ENCODE measurements at regions not wholly inside any gene's neighbourhood (a gene's known extent, or its start where the extent isn't known, plus 50 kb on each side); places are given as distances from the start of the nearest gene placed in this dataset.

DNA sequence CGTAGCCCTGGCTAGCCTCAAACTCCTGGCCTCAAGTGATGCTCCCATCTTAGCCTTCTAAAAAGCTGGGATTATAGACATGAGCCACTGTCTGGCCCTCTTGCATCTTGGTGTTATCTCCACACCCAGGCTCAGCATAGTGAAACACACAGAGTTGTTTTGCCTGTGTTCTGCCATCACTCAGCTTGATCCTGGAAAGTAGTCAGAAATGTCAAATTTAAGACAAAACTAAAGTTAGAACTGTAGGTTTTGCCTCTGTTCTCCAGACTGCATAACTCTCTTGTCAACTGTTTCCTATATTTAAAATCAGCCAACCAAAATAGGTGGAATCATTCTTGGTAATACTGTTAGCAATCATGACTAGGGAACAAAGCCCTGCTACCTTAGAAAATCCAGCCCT, 72.1 kb upstream of the GULP1 start:
- DNase-seq = no peak
- H3K27me3 ChIP-seq = no peaks in the 10 kb centered on the region
- no peak overlapping the region for H3K27ac ChIP-seq
- H3K4me1 ChIP-seq = no peaks in the 10 kb centered on the region
- no peaks in the 10 kb centered on the region for H3K9me3 ChIP-seq
- no peaks in the 10 kb centered on the region for H3K36me3 ChIP-seq
- intact Hi-C loops (cut with DNase I) = no loop called here
- no peak for ATAC-seq
- no peak overlapping the region for H3K4me3 ChIP-seq
- TF ChIP-seq, protein P1, sequence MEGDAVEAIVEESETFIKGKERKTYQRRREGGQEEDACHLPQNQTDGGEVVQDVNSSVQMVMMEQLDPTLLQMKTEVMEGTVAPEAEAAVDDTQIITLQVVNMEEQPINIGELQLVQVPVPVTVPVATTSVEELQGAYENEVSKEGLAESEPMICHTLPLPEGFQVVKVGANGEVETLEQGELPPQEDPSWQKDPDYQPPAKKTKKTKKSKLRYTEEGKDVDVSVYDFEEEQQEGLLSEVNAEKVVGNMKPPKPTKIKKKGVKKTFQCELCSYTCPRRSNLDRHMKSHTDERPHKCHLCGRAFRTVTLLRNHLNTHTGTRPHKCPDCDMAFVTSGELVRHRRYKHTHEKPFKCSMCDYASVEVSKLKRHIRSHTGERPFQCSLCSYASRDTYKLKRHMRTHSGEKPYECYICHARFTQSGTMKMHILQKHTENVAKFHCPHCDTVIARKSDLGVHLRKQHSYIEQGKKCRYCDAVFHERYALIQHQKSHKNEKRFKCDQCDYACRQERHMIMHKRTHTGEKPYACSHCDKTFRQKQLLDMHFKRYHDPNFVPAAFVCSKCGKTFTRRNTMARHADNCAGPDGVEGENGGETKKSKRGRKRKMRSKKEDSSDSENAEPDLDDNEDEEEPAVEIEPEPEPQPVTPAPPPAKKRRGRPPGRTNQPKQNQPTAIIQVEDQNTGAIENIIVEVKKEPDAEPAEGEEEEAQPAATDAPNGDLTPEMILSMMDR (IDR thresholded peaks at IDR 0.05) = no peak
- TF ChIP-seq POLR2A (IDR thresholded peaks at IDR 0.05) = no peak
- 87 to 98% (median 93%) methylated on average over 1 of the region's 1 CpG for WGBS, 4 donors

DNA sequence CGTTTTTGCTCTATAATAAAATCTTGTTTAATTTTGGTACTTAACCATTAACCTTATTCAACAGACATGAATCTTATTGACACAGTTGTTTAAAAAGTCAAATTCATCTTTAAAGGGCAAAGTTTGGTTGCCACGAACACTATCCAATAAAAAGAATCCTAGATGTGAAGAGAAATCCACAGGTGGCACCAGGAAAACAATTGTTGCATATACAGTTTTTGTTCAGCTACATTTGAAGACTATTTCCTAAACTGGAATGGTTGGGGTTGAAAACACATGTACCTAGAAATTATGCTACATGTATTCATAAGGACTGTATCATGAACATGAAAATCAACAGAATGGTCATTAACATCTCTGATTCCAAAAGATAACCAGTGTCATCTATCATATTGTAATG, 71.1 kb upstream of the GULP1 start:
- H3K4me3 ChIP-seq = no peak overlapping the region
- no peaks in the 10 kb centered on the region for H3K36me3 ChIP-seq
- WGBS, 4 donors = 93 to 95% (median 95%) methylated on average over 2 of the region's 2 CpGs
- H3K9me3 ChIP-seq = peaks cover 0 to 4% (median 0%) of the 10 kb centered on the region in 12 donors
- intact Hi-C loops (cut with DNase I) = no loop called here
- TF ChIP-seq POLR2A (IDR thresholded peaks at IDR 0.05) = no peak
- TF ChIP-seq, protein P1 (IDR thresholded peaks at IDR 0.05) = no peak
- H3K27me3 ChIP-seq = no peaks in the 10 kb centered on the region
- no peak overlapping the region for H3K27ac ChIP-seq
- H3K4me1 ChIP-seq = no peaks in the 10 kb centered on the region
- ATAC-seq = no peak
- no peak for DNase-seq

DNA sequence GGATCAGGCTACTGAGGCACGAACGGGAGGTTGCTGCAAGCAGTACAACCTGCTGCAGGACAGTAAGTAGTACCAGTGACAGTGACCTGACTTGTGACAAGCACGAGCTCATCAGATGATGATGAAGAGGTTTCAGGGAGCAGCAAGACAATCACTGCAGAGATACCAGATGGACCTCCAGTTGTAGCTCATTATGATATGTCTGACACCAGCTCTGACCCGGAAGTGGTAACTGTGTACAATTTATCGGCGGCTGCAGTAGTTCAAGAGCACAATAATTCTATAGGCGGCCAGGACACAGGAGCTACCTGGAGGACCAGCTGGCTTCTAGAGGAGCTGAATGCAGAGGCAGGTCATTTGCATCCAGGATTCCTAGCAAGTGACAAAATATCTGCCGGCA, 64.0 kb upstream of the GULP1 start:
- Histone ChIP-seq H3K4me3 (no peak overlapping the region), H3K27me3 (no peaks in the 10 kb centered on the region), H3K4me1 (no peaks in the 10 kb centered on the region), H3K9me3 (peaks cover 0 to 4% (median 0%) of the 10 kb centered on the region in 12 donors), H3K36me3 (no peaks in the 10 kb centered on the region), H3K27ac (no peak overlapping the region)
- ATAC-seq = no peak
- intact Hi-C loops (cut with DNase I) = no loop called here
- 89 to 92% (median 90%) methylated on average over 7 to 8 of the region's 8 CpGs for WGBS, 4 donors
- TF ChIP-seq, protein P1 (IDR thresholded peaks at IDR 0.05) = no peak
- TF ChIP-seq POLR2A (IDR thresholded peaks at IDR 0.05) = no peak
- no peak for DNase-seq

DNA sequence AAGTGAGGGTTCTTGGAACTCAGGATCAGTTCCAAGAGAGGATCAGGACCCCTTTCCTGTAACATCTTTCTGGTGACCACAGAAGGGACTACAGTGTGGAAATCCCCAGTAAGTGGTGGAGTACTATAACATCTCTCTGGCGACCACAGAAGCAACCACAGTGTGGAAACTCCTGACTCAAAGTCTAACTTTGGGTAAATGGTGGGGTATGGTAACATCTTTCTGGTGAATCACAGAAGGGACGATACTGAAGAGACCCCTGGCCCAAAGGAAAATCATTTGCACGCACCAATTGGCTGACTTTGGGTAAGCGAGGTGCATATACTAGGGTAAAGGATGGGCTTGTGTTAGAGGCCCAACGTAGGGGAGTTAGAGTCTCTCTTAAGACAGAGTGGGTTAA, 56.3 kb upstream of the GULP1 start:
- Histone ChIP-seq H3K4me3 (no peak overlapping the region), H3K9me3 (peaks cover 0 to 20% (median 8%) of the 10 kb centered on the region in 12 donors), H3K27me3 (no peaks in the 10 kb centered on the region), H3K36me3 (no peaks in the 10 kb centered on the region), H3K27ac (no peak overlapping the region), H3K4me1 (no peaks in the 10 kb centered on the region)
- intact Hi-C loops (cut with DNase I) = no loop called here
- no peak for ATAC-seq
- 78 to 91% (median 88%) methylated on average over 4 to 5 of the region's 5 CpGs for WGBS, 4 donors
- no peak for DNase-seq
- TF ChIP-seq POLR2A (IDR thresholded peaks at IDR 0.05) = no peak
- TF ChIP-seq, protein P1 (IDR thresholded peaks at IDR 0.05) = no peak

All from heart left ventricle (tissue), 16 donors.